G401 (cell line): ENCODE measurements at regions not wholly inside any gene's neighbourhood (a gene's known extent, or its start where the extent isn't known, plus 50 kb on each side); places are given as distances from the start of the nearest gene placed in this dataset.

ENCODE experiments used
- DNase-seq: peaks from one replicate; pipeline ENCODE4 v3.0.0-alpha.2; 2015; ENCODE audit warnings: low spot score
- in situ Hi-C: cut with HindIII; loops from 2 replicates; pipeline ENCODE4 v1.10.0; 2016; ENCODE audit warnings: low sequenced_read_pairs, mixed read lengths

DNA sequence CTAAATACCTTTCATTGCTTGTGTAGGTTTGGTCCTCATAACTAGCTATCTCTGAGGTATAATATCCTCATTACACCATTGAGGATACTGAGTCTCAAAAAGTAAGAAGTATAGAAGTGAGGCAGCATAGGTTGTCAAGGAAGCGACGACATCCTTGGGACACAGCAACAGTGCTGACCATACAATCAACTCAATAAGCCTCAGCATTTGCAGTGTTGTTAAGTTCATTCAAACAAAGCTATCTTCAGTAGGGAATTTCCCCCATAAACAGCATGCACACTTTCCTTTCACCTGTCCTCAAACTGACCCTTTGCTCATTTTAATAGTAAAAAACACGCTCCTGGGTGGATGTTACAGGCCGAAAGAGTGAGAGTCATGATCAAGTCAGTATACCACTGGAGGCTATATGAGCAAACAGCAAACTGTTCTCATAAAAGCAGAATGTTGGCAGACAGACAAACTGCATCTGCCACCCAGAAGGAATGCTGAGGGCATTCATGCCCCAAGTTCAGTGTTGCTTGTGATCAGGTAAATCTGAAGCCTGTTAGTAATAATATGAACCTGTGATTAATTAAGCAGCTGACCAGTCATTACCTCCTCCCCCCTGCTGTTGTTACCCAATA, 756.2 kb upstream of the TENM4 start:
- in situ Hi-C loops, result no loop called here
- DNase-seq, result no peak

DNA sequence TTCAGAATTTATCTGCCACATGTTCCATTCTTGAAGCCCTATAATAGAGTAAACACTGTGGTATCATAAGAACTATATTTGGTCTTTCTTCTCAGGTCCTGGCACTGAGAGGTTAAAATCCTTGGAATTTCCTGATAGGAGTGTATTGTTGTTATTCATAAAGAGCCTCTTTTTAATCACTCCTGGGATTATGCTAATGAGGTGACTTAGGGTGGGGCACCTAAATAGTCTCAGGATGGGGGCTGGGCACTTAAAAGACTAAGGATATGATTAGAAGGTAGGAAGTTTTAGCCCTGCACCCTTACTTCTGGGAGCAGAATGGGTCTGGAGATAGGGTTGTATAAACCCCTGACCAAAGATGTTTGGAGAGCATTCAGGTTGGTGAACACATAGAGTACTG, 755.2 kb upstream of the TENM4 start:
- in situ Hi-C loops, result no loop called here
- DNase-seq, result no peak

DNA sequence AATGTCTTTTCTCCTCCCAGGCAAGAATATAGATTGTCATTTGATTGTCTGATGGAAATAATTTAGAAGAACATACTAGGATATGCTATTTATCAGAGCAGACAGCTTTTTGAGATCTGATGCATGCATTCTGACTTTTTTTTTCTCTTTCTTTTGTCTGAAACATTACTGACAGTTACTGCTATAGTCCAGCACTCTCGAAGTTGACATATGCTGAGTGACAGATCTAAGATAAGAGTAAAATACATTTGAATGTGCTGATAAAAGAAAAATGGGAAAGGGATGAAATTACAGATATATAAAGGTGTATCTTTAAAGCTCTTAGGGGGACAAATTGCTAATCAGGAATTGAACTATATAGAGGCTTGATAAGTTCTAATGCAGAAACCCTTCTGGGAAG, 753.8 kb upstream of the TENM4 start:
- DNase-seq, result no peak
- in situ Hi-C loops, result no loop called here

DNA sequence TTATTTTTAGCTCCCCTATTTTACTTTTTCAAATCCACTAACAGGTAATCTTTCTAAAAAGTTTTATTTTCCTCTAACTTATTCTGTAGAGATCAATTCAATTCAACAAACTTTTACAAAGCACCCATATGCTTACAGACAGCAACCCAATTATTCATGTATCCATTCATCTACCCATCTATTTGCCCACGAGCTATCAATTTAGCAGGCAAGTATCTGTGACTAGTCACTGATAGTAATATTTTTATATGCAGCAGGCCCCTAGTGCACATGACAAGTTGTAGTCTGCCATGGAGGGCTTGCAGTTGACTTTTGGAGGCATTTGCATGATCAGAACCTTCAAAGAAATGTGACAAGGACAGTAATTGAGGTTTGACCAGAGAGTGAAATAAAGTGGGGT, 753.2 kb upstream of the TENM4 start:
- no peak for DNase-seq

DNA sequence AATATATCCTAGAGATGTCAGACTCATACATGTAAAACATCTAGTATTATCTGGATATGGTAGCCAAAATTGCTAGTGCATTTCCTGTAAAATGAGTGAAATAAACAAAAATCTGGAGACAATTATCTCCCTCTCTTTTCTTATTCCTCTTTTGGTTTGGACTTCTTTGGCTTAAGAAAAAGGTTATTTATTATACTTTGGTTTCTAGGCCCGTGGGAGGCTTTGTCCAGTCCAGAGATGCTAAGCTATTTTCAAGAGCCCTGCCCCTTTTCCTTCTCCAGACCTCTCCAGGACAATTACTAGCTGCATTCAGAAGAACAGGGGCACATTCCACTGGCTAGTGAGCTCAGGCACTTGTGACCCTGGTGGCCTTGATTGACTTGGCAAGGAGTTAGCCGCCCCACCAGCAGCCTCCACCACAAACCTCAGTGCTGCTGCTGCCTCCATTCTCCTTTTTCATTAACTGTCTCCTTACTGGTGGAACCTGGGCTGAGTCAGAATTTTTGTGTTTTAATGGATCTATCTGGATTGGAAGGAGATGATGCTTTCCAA, 747.3 kb upstream of the TENM4 start:
- no peak for DNase-seq
- in situ Hi-C loops, result no loop called here

More for the DNA sequence above, 753.2 kb upstream of the TENM4 start:
- in situ Hi-C loops, result no loop called here

DNA sequence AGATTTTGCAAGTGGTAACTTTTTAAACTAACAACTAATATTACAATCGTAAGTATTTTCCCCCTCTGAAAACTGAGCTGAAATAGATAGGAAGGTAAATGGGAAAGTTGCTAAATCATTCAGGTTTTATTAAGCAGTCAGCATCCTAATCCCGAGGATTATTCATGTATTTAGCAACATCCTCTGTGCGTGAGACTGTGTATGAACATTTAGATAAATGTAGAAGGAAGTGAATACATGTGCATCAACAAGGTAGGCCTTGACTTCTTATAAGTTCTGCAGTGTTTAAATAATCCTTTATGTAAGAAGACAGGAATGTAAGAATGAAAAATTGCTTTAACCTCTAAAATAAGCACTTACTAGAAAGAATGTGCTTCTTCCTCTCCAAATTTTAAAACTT, 745.9 kb upstream of the TENM4 start:
- no peak for DNase-seq
- in situ Hi-C loops, result no loop called here

DNA sequence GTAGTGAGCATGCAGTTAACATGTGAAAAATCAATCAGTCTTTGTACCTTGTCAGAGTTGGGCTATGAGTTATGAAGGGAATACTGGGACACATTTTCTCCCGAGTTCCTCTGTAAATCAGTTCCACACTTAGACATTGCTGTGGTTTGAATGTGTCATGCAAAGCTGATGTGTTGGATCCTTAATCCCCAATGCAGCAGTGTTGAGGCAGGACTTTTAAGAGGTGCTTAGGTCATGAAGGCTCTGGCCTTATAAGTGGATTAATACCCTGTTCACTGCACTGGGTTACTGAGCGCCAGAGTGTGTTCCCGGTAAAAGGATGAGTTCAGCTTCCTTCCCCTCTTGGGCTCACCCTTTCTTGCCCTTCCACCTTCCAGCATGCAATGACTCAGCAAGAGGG, 742.1 kb upstream of the TENM4 start:
- in situ Hi-C loops, result no loop called here
- no peak for DNase-seq

DNA sequence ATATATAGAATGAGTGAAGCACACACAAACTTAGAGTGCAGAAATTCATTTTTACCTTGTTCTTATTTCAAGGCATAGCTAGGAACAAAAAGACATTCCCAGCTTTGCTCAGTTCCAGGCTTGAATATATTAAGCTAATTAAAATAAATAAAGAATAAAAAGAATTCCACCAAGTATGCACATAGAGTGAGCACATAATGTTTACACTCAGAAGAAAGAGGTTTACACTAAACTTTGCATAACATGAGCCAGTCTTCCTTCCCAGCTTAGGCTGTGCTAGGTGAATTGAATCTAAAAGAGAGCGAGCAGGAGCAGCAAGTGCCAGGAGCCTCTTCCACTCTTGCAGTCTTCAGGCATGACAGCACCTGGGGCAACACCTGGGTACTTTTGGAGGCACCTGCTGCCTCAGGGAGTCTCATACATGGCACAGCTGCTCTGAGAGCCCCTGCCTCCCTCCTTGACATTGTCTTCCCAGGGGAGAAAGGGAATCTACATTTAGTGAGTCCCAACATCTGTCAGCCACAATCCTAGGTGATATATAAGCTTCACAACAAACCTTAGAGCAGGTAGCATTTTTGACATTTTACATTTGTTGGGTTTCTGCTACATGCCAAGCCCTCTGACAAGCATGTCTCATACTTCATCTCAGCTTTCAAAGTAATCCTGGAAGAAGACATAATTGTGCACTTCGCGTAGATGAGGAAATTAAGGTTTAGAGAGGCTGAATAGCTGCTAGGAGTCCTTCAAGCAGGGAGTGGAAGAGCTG, 732.7 kb upstream of the TENM4 start:
- no peak for DNase-seq
- in situ Hi-C loops, result no loop called here

DNA sequence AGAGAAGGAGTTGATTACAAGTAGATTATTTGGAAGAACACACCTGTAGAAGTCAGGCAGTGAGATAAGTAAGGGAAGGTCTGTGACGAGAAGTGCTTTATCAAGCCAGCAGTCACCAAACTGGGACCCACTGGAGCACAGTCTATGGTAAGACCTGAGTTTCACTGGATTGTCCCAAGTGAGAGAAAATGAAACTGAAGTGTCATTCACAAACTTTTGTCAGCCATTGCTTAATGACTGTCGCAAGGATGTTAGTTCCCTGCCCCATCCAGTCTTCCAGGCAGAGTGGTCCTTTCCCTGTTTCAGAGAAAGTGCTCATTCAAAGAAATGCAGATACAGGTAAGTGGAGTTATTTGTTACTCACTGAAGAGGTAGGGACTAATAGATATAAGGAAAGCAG, 728.0 kb upstream of the TENM4 start:
- in situ Hi-C loops, result no loop called here
- no peak for DNase-seq

DNA sequence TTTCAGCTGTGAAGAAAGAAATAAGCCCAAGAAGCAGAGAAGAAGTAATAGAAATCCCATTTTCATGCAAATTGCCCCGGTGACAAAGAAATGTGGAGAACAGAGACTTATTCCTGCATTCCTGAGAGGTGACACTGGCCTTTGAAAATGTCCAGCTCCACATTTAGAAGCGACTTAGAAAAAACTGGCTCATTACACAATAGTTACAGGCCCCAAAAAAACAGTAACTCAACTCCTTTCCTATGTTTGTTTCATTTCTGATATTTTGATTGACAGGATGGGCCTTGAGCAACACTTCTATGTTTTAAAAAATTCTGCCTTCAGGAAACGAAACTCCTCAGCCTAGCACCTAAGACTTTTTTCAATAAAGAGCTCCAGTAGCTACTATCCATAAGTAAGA, 726.9 kb upstream of the TENM4 start:
- no peak for DNase-seq
- in situ Hi-C loops, result no loop called here

DNA sequence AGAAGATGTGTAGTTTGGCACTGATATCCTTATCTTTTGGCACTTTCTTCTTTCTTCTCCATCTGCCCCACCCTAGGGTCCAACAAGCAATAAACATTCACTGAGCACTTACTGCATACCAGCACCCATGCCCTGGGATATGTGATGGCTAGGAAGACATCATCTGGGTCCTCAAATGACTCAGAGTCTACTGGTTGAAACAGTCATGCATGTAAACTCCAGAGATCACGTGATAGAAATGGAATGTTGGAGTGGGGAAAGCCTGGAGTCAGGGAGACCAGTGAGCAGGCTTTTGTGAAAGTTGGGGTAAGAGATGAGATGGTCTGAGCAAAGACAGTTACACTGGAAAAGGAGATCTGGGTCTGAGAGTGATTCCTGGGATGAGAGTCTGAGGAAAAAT, 724.9 kb upstream of the TENM4 start:
- in situ Hi-C loops, result no loop called here
- DNase-seq, result no peak

DNA sequence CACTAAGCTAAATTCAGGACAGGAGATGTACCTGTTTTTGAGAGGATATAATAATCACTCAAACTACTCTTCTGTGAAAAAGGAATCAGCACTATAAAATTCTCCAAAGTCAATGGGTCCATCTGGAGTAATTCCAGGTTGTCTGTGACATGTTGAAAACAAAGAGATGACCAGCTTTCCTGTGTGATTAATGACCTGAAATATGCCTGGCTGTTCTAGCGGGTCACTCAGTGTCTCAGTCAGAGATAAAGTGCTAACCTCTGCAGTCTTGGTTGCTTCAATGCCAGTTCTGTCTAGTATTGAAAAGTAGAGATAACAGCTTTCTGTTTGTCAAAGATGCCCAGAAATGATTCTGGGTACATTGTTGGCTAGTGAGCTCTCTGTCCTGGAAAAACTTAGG, 722.6 kb upstream of the TENM4 start:
- no peak for DNase-seq
- in situ Hi-C loops, result no loop called here

DNA sequence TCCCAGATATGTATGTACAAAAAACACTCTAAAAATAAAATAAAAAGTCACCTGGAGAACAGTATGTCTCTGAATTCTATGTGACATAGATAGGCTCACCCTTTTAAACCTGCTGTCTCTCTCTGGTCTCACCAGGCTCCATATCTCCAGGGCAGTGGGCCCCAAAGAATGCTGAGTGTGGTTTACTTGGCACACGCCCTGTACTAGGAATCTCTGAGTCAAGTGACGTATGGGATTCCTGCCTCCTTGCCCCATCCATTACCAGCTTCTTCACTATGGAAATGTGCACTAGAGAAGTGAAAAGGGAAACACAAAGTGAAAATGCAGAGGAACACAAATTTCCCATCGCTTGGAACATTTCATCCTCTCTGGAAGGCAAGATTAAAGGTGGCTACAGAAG, 722.2 kb upstream of the TENM4 start:
- in situ Hi-C loops, result no loop called here
- no peak for DNase-seq

DNA sequence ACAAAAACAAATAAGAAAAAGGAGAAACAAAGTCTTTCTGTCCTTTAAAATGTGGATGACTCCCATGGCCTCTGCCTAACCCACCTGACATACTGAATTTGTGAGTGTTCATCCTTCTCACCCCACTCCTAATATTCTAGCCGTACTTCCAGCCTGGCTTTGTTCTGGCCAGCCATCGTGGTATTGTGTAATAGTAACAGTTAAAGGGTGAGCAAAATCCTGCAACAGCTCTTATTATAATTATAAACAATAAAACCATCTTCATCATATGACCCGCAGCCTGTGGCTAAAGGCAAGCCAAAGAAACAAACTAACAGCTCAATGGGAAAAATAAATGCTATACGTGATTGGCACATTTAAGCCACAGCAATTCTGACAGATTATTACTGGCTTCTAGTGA, 721.6 kb upstream of the TENM4 start:
- in situ Hi-C loops, result no loop called here
- no peak for DNase-seq

DNA sequence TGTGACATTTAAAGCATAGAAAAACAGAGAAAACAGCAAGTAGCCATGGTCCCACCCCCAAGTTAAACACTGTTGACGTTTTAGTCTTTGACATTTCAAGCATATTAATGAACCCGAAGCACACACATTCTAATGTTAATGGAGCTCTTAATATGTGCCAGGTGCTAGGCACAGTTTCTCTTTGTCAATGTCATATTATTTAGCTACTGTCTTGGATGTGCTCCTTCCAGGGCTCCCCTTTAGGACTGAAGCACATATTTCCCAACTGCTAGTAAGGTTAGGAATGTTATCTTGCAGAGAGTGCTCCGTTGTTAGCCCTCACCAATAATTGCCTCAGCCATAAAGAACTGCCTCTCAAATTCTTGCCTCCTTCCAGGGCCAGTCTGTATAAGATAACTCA, 716.6 kb upstream of the TENM4 start:
- in situ Hi-C loops, result no loop called here
- no peak for DNase-seq

DNA sequence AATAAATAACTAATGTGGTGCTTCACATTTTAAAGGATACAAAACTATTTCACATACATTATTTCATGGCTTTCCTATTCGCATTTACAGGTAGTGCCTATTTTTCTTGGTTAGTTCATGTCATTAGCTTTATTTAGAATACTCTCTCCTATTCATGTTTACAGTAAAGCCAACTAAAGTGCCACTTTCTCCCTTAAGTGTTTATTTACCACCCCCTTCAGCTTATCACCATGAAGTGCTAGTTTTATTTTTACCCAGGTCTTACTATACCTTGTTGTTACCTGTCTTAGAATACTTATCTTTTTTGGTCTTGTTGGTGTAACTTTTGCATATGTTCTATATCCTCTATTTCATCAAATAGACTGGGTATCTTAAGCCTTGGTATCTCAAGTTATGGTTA, 715.2 kb upstream of the TENM4 start:
- in situ Hi-C loops, result no loop called here
- no peak for DNase-seq

DNA sequence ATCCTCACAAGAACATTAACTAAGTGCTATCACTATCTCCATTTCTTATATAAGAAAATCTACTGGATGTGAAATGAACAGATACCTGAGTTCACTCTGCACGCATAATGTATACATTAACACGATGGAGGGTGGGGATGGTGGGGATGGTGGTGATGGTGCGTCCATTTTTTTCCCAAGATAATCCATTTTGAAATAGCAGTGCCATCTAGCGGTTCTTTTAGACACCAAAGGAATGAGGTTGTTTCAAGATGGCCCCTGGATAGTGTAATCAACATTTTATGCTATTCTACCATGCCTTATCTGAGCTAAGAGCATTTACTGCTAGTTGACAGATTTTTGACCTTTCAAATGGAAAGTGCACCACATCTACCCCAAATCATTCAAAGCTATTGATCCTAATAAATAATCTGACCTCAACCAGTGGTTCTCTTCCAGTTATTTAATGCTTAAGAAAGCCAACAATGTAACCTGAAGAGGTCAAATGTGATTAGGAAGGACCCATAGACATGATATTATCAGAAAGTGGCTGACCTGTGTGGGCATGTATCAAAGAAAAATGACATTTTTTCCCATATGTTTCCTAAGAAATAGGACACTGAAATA, 714.7 kb upstream of the TENM4 start:
- DNase-seq, result peak; percentile 3
- in situ Hi-C loops, result no loop called here

DNA sequence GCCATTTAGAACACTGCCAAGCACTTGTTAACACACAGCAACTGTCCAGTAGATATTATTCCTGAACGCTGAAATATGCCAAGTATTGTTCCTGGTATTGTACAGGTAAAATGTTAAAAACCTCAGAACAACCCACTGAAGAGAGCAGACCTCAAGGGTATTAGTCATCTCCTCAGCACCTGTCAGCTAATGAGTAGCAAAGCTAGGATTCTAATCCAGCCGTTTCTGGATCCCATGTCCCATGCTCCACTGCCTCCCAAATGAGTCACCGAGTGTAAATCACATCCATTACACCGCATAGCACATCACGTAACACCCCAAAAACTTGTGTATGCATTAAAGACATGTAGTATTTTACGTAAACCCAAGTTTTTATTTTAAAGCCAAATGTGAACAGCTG, 705.4 kb upstream of the TENM4 start:
- in situ Hi-C loops, result no loop called here
- no peak for DNase-seq

DNA sequence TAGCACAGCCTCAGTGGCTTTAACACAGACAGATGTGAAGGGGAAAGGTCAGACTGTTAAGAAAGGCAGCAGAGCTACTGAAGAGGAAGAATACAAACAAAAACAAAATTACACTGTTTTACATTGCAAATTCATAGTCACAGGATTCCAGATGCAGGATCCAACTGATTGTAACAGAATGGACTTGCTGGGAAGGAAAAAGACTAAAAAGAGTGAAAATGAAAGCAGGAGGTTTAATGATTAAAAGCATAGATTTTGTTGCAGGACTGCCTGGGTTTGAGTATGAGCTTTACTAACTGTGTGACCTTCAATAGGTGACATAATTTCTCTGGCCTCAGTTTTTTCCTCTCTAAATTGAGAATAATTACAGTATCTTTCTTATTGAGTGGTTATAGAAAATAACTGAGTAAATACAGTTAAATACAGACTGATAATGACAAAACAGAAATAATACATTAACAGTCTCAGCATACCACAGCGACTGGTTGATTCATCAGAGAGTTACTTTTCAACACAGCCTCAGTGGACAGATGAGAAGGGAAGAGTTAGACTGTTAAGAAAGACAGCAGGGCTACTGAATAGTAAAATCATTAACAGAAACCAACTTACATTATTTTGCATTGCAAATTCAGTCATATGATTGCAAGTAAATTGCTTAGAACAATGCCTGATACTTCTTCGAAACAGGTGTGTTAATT, 704.2 kb upstream of the TENM4 start:
- in situ Hi-C loops, result no loop called here
- DNase-seq, result no peak

DNA sequence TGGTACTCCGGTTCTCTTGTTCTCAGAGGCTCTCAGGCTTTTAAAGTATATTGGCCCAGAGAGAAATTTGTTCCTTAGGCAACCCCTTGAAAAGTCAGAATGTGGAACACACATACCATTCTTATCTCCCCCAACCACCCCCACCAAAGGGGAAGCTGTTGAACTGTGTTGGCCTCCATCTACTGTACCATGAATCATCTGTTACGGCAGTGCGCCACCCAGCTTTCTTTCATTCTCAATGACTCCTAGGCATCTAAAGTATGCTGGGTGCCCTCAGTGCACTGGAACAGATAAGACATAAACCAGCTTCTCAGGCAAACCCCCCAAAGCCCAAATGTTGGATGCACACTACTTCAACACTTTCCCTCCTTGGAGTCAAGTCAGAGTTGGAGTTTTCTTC, 696.2 kb upstream of the TENM4 start:
- in situ Hi-C loops, result no loop called here
- no peak for DNase-seq
